Spleen (tissue), 7 donors: ENCODE measurements at regions not wholly inside any gene's neighbourhood (a gene's known extent, or its start where the extent isn't known, plus 50 kb on each side); places are given as distances from the start of the nearest gene placed in this dataset.

Experiments
- POLR2A ChIP-seq, 3 donors: fragments of 450-650 bp; IDR thresholded peaks; one replicate each; pipeline ENCODE4 v1.5.1; 2017; ENCODE audit warnings: antibody characterized with exemption in 3 of 3, mild to moderate bottlenecking in 1 of 3
- POLR2AphosphoS5 ChIP-seq, 3 donors: sonication (generic); formaldehyde crosslinking; IDR thresholded peaks; one replicate each; pipeline ENCODE4 v1.5.1; 2017; ENCODE audit warnings: antibody characterized with exemption in 3 of 3
- TF ChIP-seq, protein P1 (sequence below), 11 experiments: fragments of 200-600 bp in 7 of 11; fragments of 450-650 bp in 4 of 11; sonication (generic) in 4 of 11; IDR thresholded peaks in 8 of 11; conservative IDR thresholded peaks in 3 of 11; 1 replicate in 7 of 11; 2 replicates in 4 of 11; pipeline versions ENCODE4 v1.4.0 to v1.8.0; 2016 to 2021; ENCODE audit warnings: antibody characterized with exemption in 11 of 11, inconsistent platforms in 4 of 11, mild to moderate bottlenecking in 1 of 11
- donor health status: DM: no; HTN: no; CAD: no; lungs with moderate emphysema.
- donor health status: DM: no; HTN: no; CAD: no.
- donor health status: DM: no; HTN: no; CAD: no.

DNA sequence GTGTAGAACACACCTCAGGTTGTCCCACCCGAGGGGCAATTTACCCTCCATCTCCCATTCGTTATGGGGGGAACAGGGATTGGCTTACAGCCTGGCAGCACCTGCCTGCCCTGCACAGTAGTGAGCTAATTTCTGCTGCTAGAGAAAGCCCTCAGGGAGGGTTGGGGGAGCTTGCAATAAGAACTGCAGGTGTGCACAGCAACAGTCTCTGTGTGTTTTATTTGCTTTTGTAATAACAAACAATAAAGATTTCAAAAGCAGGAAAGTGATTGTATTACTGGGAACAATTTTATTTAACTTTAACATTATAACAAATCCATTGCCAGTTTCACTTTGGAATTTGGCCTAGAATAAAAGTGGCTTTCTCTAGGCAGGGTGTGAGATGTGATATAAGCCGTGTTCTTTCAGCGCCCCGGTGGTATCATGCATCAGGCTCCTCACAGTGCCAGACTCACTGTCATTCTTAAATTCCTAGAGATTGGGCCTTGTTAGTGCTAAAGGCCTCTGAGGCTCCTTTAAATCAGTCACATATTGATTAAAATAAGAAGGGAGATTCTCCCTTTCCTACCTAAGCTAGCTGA, 81.1 kb downstream of the RMI1 start:
- TF ChIP-seq POLR2A (IDR thresholded peaks at IDR 0.05) (no peak), POLR2AphosphoS5 (IDR thresholded peaks at IDR 0.05) (no peak)
- TF ChIP-seq, protein P1, sequence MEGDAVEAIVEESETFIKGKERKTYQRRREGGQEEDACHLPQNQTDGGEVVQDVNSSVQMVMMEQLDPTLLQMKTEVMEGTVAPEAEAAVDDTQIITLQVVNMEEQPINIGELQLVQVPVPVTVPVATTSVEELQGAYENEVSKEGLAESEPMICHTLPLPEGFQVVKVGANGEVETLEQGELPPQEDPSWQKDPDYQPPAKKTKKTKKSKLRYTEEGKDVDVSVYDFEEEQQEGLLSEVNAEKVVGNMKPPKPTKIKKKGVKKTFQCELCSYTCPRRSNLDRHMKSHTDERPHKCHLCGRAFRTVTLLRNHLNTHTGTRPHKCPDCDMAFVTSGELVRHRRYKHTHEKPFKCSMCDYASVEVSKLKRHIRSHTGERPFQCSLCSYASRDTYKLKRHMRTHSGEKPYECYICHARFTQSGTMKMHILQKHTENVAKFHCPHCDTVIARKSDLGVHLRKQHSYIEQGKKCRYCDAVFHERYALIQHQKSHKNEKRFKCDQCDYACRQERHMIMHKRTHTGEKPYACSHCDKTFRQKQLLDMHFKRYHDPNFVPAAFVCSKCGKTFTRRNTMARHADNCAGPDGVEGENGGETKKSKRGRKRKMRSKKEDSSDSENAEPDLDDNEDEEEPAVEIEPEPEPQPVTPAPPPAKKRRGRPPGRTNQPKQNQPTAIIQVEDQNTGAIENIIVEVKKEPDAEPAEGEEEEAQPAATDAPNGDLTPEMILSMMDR (IDR thresholded peaks at IDR 0.05 in 8 of 11, conservative IDR thresholded peaks at IDR 0.05 in 3 of 11), result no peak
